Inferior parietal cortex (tissue), 1 donor: ENCODE measurements at regions not wholly inside any gene's neighbourhood (a gene's known extent, or its start where the extent isn't known, plus 50 kb on each side); places are given as distances from the start of the nearest gene placed in this dataset.

Experiments used
- DNase-seq: peaks from one replicate; pipeline ENCODE4 v3.0.0-alpha.2; 2016; ENCODE audit errors: extremely low spot score

GRCh38 chr11:28483072-28483867 is 375.1 kb downstream of the METTL15 start:
- no peak for DNase-seq

GRCh38 chr11:28482666-28483065 is 374.5 kb downstream of the METTL15 start:
- no peak for DNase-seq

GRCh38 chr11:28481616-28482480 is 373.7 kb downstream of the METTL15 start:
- no peak for DNase-seq

- no peak for DNase-seq
Measured at GRCh38 chr11:28480406-28480805, 372.2 kb downstream of the METTL15 start.

- no peak for DNase-seq
Measured at GRCh38 chr11:28476864-28477263, 368.7 kb downstream of the METTL15 start.

GRCh38 chr11:28476049-28476448 is 367.9 kb downstream of the METTL15 start:
- DNase-seq: no peak

GRCh38 chr11:28472904-28473303 is 364.7 kb downstream of the METTL15 start:
- DNase-seq: no peak

GRCh38 chr11:28471537-28471936 is 363.3 kb downstream of the METTL15 start:
- no peak for DNase-seq

- DNase-seq: no peak
Measured at GRCh38 chr11:28470180-28470579, 362.0 kb downstream of the METTL15 start.

- DNase-seq: no peak
Measured at GRCh38 chr11:28466506-28466905, 358.3 kb downstream of the METTL15 start.

- no peak for DNase-seq
Measured at GRCh38 chr11:28464252-28464867, 356.2 kb downstream of the METTL15 start.

- DNase-seq: no peak
Measured at GRCh38 chr11:28463826-28464225, 355.6 kb downstream of the METTL15 start.

- no peak for DNase-seq
Measured at GRCh38 chr11:28461846-28462245, 353.7 kb downstream of the METTL15 start.

- DNase-seq: no peak
Measured at GRCh38 chr11:28461338-28461737, 353.1 kb downstream of the METTL15 start.

- no peak for DNase-seq
Measured at GRCh38 chr11:28460348-28460747, 352.2 kb downstream of the METTL15 start.

GRCh38 chr11:28459912-28460311 is 351.7 kb downstream of the METTL15 start:
- DNase-seq: no peak

GRCh38 chr11:28457481-28458065 is 349.4 kb downstream of the METTL15 start:
- no peak for DNase-seq

- DNase-seq: no peak
Measured at GRCh38 chr11:28448186-28448585, 340.0 kb downstream of the METTL15 start.

- no peak for DNase-seq
Measured at GRCh38 chr11:28447226-28447625, 339.0 kb downstream of the METTL15 start.

- no peak for DNase-seq
Measured at GRCh38 chr11:28442131-28442530, 333.9 kb downstream of the METTL15 start.

GRCh38 chr11:28439403-28439802 is 331.2 kb downstream of the METTL15 start:
- peak; percentile 4 for DNase-seq

- no peak for DNase-seq
Measured at GRCh38 chr11:28420099-28420498, 311.9 kb downstream of the METTL15 start.
